ENCODE measurements at regions not wholly inside any gene's neighbourhood (a gene's known extent, or its start where the extent isn't known, plus 50 kb on each side); places are given as distances from the start of the nearest gene placed in this dataset.

- DNase-seq: no peak
Measured at GRCh38 chr11:29959488-29959887, 57.3 kb downstream of the KCNA4 start.

GRCh38 chr11:29957431-29957830 lies 59.4 kb downstream of the KCNA4 start:
- DNase-seq: no peak

DNA sequence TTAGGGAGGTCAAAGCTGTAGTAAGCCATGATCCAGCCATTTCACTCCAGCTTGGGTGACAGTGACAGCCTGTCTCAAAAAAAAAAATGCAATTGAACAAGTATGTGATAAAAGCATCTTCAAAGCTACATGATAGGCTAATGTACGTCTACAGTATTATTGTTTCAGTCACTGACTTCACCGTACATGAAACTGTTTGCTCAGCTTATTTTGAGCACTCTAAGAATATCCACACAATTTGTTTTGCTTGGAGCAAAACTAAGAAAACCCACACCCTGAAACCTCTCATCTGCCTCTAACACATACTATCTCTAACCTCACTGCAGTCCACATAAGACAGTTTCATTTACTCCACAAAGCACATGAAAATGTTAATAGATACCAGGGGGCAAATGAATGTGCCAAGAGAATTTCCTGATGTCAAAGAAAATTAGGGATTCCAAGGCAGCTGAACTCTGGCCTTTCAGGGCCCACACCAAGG lies 60.7 kb downstream of the KCNA4 start:
- no peak for DNase-seq

- DNase-seq: no peak
Measured at GRCh38 chr11:29943347-29943746, 73.5 kb downstream of the KCNA4 start.

DNA sequence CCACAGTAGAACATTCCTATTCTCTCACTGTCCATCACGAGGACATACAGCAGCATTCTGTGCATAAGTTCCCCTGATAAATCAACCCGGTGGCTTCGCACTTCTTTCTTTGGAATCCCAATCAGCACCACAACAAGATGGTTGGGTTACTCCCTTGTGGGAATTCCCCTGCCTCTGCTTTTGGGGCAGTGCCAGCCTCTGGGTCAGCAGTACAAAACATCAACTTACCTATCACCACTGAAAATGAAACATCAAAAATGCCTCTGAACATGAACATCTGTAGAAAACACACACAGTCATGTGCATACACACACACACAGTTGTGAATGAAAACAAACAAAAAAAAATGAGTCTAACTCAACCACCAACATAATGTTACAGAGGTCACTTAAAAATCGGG lies 79.3 kb downstream of the KCNA4 start:
- no peak for DNase-seq

- no peak for DNase-seq
Measured at GRCh38 chr11:29934115-29934638, 82.7 kb downstream of the KCNA4 start.

DNA sequence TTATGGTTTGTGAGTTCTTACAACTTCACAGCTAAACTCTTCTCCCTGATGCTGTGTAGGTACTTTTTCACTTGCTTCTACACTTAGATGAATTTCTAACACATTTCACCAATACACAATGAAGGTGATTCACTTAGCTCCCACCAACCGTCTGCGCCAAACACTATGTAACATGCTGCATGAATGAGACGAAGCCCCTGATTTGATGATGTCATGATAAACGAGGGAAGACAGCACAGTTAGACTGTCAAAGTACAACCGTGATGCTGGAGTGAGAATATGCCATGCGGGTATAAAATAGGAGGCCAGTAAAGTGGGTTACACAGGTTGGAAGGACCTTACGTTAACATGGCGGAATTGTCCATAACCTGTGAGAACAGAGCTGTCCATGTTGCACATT lies 100.8 kb downstream of the KCNA4 start:
- no peak for DNase-seq

GRCh38 chr11:29914203-29914930 lies 102.5 kb downstream of the KCNA4 start:
- no peak for DNase-seq

- no peak for DNase-seq
Measured at GRCh38 chr11:29913352-29913751, 103.5 kb downstream of the KCNA4 start.

- DNase-seq: no peak
Measured at GRCh38 chr11:29900382-29900781, 116.4 kb downstream of the KCNA4 start.

- DNase-seq: no peak
Measured at GRCh38 chr11:29879560-29879959, 137.3 kb downstream of the KCNA4 start.

DNA sequence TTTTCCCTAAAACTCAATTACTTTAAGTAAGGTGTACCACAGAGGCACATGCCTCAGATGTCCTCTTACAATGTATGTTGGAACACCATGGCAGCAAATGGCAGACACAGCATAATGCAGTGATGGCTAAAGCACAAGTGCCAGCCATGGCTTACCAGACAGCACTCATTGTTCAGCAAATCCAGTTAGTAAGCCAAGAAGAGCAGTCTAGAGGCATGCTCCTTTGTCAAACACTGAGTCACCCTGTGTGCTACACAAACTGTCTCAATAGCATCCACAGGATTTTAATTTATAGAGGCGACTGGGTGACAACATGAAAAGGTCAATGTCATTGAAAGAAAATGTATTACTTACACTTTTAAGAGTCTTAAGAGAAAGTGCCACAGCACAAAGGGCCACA lies 140.6 kb downstream of the KCNA4 start:
- DNase-seq: no peak

DNA sequence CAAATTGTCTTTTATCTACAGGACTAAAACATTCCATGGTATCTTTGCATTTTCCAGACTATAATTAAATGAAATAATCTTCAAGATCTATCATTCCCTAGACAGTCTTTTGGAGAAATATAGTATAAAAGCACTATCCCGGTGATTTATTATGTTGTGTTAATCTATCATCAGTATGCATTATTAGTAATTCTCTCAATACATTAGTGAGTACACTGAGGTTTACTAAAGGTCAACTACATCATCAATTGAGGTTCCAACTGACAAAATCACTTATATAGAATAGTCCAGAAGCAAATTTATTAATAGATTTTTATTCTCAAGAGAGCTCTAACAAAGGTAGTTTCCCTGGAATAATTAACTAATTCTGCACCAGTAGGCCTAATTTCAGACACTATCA lies 169.6 kb downstream of the KCNA4 start:
- DNase-seq: no peak

- no peak for DNase-seq
Measured at GRCh38 chr11:29844701-29845379, 172.0 kb downstream of the KCNA4 start.

DNA sequence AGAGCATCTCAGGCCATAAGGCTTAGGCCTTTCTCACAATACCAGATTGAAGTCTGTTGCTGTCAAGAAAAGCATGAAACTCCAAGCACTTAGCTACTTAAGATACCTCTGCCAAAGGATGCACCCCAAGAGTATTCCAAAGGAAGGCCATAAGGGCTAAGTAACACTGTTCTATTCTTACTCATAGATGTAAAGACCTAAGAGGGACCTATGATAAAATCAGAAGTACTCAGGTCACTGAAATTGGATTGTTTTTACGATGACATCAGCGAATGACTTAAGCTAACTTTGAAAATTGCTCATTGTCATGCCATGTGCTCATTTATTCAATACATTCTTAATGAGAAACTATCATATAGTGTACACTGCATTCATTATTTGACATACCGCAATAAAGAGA lies 172.8 kb downstream of the KCNA4 start:
- DNase-seq: no peak

DNA sequence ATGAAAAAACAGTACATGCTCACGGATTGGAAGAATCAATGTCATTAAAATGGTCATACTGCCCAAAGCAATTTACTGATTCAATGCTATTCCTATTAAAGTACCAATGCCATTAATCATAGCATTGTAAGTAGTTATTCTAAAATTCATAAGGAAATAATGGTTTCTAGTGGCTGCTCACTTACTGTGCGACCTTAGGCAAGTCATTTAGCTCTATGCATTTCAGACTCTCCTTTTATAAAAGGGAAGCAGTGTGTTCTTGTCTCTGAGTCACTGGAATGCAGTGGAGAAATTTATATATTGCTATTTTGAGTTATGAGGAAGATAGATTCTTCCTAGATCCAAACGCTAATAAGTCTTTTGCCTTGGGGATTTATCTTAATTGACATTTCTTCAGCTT lies 174.8 kb downstream of the KCNA4 start:
- DNase-seq: no peak

DNA sequence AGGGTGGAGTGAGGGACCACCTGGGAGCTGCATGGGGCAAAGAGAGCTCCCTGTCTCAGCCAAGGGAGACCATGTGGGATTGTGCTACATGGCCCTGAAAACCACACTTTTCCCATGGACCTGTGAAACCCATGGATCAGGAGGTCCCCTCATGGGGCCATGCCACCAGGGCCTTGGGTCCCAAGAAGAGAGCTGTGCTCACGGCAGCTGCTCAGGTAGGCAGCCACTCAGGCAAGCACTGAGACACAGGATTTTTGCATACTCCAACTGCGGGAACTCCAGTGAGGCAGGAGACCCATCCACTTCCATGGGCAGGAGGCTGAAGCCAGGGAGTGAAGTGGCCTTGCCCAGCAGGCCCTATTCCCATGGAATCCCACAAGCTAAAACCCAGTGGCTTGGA lies 190.0 kb downstream of the KCNA4 start:
- DNase-seq: no peak

- no peak for DNase-seq
Measured at GRCh38 chr11:29816359-29816758, 200.5 kb downstream of the KCNA4 start.

- no peak for DNase-seq
Measured at GRCh38 chr11:29809121-29809520, 207.7 kb downstream of the KCNA4 start.

DNA sequence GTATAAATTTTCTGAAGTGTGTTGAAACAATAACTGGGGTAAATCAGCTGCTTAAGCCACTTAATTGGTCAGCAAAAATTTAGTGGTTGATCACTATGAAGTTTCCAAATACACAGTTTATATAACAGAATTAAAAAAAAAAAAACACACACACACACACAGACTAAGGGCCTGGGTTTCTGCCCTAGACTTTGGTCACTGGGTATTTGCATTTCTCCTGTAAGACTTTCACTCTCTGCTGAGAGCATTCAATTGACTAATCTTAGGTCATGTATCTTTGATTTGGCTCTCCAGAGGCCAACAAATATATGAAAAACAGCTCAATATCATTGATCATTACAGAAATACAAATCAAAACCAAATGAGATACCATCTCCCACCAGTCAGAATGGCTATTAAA lies 214.3 kb downstream of the KCNA4 start:
- no peak for DNase-seq

DNA sequence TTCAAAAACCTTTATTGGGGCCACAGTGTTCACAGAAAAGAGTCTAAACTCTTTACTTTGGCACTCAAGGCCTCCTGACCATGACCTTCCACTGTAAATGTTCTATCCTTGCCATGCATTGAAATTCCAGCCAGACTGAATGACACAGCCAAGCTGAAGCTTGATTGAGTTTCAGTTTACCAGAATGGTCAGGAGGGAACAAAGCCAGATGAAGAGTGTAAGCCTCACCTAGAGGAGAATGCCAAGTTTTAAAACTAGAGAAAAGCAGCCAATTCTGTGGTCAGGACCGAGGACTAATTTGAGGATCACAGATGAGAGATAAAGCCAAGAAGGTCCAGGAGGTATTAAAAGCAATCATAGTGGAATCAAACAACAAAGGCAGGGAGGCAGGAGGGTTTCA lies 215.3 kb downstream of the KCNA4 start:
- no peak for DNase-seq

DNA sequence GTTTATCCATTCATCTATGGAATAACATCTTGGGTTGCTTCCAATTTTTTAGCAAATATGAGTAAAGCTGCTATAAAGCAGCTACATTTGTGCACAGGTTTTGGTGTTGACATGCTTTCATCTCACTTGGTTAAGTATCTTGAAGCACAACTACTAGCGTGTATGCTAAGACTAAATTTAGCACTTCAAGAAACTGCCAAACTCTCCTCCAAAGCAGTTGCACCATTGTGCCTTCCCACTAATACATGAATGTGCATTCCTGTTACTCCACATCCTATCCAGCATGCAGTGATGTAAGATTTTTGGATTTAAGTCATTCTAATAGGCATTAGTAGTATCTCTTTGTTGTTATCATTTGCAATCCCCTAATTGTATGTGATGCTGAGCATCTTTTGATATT lies 230.7 kb downstream of the KCNA4 start:
- no peak for DNase-seq

DNA sequence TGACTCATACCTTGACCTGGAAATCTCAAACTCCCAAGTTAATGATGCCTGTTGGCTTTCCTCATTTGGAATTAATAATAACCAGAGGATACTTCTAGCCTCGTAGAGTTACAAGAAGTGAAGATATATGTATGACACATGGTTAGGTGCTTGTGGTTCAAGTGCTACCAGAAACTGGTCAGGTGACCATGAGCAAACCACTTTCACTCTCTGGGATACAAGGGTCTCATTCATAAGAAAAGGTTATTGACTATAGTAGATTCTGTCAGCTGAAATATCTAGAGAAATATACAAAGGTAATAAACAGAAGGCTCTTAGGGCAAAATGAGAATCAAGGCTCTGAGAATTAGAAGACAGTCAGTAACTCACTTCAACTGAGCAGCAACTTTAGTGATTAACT lies 233.3 kb downstream of the KCNA4 start:
- DNase-seq: no peak

- DNase-seq: no peak
Measured at GRCh38 chr11:29782447-29782846, 234.4 kb downstream of the KCNA4 start.

DNA sequence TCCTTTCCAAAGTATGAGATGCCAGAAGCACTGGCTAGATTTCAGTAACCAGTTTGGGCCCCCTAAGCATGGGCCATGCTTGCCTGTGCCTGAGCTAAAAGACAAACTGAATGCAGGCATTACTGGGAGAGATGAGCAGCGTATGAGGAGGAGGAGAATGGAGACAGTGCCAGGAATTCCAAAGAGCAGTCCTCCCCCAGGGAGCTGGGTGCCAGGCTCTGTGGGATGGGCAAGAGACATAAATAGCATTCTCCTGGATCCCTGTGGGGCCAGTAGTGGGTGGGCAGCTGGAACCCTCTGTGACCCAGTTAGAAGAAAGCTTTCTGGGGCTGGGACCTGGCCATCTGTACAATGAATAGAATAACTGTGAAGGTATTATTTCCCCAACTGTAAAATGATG lies 235.6 kb downstream of the KCNA4 start:
- no peak for DNase-seq

Data from CD4-positive, alpha-beta T cell treated with Interleukin-4 for 1 hour (primary cell).